GM18499 (cell line): ENCODE measurements at regions not wholly inside any gene's neighbourhood (a gene's known extent, or its start where the extent isn't known, plus 50 kb on each side); places are given as distances from the start of the nearest gene placed in this dataset.
A peak's percentile ranks its signal among the peaks of the same experiment; 100 is the strongest.
"Not testable (repeated sequence)": the region's sequence is repeated elsewhere in the genome, so short reads cannot be mapped to it uniquely, and the experiment has no call there.

ENCODE experiments used
- ATAC-seq: cut with Tn5 transposase; IDR thresholded peaks from one replicate; pipeline ENCODE4 v1.9.1; 2021; ENCODE audit warnings: moderate number of reproducible peaks; ENCODE audit not compliant: insufficient read depth, unreplicated experiment

DNA sequence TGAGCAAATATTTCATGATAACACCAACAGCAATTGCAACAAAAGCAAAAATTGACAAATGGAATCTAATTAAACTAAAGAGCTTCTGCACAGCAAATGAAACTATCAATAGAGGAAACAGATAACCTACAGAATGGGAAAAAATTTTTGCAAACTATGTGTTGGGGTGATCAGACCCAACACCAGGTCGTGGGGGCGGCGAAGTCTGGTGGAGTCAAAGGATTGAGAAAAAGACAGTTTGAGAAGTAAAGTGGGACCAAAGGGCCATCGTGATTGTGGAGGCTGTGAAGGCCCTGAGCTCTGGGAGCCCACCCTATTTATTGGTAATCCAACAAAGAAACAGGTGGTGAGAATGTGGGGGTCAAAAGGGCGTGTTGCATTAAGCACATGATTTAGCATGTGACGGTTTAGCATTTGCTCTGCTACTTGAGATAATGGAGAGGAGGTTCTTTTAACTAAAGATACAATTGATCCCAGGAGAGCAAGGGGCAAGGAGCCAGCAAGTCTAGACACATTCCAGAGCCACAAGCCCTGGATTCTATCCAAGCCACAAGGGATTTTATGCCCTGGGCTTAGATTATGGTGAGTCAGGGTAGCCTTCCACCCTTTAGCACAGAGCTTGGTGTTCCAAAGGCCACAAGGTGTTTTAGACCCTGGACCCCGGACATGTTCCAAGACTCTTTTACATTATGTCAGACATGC, 65.5 kb upstream of the VLDLR start:
- not testable (repeated sequence) for ATAC-seq

DNA sequence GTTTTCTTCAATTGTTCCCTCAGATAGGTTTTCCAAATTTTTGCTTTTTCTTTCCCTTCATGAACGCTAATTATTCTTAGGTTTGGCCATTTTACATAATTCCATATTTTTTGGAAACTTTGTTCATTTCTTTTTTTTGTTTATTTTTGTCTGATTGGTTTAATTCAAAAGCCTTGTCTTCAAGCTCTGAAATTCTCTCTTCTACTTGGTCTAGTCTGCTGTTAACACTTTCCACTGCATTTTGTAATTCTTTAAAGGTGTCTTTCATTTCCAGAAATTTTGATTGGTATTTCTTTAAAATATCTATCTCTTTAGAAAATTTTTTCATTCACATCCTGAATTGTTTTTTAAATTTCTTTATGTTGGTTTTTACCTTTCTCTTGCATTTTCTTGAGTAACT, 63.9 kb upstream of the VLDLR start:
- no peak for ATAC-seq

DNA sequence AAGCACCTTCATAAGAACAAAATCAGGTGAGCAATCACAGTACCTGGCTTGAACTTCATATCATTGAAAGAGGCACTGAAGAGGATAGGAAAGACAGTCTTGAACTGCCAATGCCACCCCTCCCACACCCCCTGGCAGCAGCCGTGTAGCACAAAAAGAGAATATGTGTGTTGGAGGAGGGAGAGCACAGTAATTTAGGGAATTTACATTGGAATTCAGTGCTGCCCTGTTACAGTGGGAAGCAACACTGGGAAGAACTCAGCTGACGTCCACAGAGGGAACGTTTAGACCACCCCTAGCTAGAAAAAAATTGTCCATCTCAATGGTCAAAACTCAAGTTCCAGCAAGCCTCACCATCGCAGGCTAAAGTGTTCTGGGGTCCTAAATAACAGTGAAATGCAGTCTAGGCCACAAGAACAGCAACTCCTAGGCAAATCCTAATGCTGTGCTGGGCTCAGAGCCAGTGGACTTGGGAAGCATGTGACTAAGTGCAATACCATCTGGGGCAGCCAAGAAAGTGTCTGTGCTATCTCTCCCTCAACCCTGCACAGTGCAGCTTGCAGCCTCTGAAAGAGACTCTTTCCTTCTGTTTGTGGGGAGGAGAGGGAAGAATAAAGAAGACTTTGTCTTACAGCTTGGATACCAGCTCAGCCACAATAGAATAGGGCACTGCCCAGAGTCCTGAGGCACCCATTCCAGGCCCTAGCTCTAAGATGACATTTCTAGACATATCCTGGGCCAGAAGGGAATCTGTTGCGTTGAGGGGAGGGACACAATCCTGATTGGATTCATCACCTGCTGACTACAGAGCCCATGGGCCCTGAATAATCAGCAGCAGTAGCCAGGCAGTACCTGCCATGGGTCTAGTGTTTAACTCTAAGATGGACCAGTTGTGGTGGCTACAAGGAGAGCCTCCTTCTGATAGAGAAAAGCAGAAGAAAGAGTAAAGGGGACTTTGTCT, 62.1 kb upstream of the VLDLR start:
- no peak for ATAC-seq

DNA sequence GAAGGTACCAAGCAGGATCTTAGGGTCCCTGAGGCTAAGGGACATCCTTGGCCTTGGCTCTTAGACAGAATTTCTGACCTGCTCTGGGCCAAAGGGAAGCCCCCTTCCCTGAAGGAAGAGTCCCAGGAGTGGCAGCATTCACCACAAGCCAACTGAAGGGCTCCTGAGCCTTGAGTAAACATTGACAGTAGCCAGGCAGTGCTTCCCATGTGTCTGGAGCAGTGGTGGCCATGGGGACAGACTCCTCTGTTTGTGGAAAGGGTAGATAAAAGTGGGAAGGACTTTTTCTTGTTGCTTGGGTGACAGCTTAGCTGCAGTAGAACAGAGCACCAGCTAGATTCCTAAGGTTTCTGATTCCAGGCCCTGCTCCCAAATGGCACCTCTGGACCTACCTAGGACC, 61.4 kb upstream of the VLDLR start:
- no peak for ATAC-seq

- ATAC-seq: no peak
These were observed 55.8 kb upstream of the VLDLR start for GRCh38 chr9:2565676-2566340.

DNA sequence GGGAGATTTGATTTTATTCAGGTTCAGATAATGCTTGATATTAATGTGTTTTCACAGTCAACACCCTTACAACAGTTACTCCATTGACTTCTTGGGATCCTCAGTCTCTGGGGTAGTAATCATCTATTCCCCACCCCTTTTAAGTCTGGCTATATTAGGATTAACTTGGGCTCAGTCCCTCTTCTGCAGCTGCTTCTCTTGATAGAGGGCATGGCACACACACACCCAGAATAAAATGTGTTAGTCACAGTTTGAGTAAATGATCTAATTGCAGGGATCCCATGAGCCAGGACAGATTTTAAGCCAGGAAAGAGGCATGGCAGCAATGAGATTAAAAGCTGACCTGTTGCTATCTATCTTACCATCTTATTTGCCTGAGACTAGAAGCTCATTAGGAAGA, 53.7 kb upstream of the VLDLR start:
- ATAC-seq: no peak

- ATAC-seq: no peak
These were observed 52.9 kb upstream of the VLDLR start for GRCh38 chr9:2568689-2569088.

DNA sequence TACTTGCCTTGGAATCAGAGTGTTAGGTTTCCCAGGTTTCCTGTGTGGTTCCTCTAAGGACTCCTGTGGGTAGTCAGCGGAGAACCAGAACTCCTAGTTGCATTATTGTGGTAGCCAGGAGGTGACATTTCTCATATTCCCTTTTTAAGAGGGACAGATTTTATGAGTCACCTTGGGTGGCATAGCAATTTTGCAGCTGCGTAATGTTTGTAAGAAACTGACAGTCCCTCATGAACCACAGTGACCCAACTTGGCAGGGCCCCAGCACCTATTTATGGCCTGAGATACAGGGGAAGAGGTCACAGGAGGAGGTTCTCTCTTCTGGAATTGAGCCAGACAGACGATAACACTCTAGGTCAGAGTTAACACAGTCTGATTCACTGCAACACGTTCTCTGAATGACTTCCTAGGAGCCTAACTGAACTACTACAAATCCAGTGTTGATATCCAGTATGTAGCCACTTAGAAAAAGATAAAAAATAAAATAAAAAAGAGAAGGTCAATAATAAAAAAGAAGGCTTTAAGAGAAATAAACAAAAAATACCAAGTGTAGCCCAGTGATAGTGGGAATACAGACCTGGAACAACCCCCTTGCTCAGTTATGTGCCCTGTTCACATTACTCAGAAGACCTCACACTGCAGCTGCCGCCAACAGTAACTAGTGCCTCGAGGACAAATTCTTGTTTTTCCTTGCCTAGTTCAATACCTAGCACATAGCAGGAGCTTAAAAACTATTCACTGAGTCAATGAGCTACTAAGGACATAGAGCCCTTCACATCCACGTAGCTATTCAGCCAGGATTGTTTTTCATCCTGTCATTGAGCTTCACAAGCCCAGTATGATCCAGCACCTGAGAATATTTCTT, 50.7 kb upstream of the VLDLR start:
- peak; percentile 89 for ATAC-seq
